GM10266 (cell line): ENCODE measurements at regions not wholly inside any gene's neighbourhood (a gene's known extent, or its start where the extent isn't known, plus 50 kb on each side); places are given as distances from the start of the nearest gene placed in this dataset.

Source experiments
- DNase-seq: peaks from one replicate; pipeline ENCODE4 v3.0.0; 2012; ENCODE audit errors: extremely low spot score
- TF ChIP-seq, protein P1 (sequence below): IDR thresholded peaks from 2 replicates; pipeline ENCODE4 v1.5.1; 2012; ENCODE audit warnings: mild to moderate bottlenecking, low read depth; ENCODE audit not compliant: control insufficient read depth, insufficient read depth; ENCODE audit errors: missing control alignments

DNA sequence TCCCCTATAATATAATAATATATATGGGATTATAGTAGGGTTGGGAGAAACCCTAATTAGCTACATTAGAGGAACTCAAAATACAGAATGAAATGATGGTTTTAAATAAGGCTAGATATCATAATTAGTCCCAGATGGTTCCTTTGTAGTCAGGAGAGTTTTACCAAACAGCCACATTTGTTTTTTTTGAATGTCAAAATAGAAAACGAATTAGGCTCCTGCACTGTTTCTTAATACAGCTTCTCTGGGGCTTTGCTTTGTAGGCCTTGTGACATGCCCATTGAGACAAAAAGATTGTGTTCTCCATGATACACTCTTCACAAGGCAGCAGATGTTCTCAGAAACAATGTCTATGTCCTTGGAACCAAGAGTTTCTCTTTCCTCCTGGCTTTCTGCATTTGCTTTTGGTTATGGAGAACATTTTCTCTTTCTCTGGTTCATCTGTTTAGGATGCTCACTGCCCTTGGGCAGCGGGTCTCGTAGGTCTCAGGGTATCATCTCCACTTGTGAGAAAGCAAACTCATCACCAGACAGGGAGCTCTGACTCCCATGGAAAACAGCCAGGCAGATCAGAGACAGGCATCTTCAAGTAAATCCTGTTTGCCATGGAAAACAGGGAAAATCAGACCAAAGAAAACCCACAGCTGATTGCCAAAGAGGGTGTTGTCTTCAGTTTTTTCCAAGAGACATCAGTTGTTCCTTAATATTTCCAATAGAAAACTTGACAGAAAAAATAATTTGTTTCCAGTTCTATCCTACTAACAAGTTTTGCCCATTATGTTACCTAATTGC, 54.1 kb upstream of the RPS23 start:
- no peak for DNase-seq
- TF ChIP-seq, protein P1, sequence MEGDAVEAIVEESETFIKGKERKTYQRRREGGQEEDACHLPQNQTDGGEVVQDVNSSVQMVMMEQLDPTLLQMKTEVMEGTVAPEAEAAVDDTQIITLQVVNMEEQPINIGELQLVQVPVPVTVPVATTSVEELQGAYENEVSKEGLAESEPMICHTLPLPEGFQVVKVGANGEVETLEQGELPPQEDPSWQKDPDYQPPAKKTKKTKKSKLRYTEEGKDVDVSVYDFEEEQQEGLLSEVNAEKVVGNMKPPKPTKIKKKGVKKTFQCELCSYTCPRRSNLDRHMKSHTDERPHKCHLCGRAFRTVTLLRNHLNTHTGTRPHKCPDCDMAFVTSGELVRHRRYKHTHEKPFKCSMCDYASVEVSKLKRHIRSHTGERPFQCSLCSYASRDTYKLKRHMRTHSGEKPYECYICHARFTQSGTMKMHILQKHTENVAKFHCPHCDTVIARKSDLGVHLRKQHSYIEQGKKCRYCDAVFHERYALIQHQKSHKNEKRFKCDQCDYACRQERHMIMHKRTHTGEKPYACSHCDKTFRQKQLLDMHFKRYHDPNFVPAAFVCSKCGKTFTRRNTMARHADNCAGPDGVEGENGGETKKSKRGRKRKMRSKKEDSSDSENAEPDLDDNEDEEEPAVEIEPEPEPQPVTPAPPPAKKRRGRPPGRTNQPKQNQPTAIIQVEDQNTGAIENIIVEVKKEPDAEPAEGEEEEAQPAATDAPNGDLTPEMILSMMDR: no peak

DNA sequence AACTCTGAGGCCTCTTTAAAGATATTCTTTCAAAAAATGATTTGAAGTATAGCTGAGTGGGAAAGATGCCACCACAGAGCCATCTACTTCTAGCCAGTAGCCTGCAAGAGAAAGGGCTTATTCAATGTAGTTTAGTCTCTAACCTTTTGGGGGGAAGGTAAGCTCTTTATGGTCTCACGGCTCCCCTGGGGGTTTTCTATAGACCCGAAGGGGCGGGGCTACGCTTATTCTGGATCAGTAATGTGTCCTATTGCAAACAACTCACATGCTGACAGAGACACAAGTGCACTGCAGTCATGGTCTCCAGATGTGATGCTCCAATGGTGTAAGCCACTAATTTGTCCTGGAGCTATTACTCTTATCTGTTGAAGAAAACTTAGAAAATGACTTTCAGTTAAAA, 53.4 kb upstream of the RPS23 start:
- TF ChIP-seq, protein P1: no peak
- DNase-seq: no peak

GRCh38 chr5:82330530-82331270, 52.5 kb upstream of the RPS23 start:
- TF ChIP-seq, protein P1: no peak
- no peak for DNase-seq

DNA sequence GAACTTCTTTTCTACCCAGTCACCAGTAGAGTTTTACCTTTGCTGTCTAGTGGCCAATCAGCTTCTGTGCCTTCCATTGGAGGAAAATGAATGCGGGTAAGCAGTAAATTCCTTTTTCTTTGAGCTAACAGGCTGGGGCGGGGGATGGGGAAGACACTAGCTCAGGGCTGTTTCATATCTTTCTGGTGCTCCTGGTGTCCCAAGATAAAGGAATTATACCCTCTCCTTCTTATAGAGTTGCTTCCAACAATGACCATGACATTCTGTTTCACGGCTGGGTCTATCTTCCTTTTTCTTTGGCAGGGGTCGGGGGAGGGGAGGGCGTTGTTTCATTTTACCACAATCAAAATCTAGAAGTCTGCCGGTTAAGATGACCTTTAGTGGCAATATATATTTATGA, 51.2 kb upstream of the RPS23 start:
- TF ChIP-seq, protein P1: no peak
- DNase-seq: no peak
